ENCODE measurements at regions not wholly inside any gene's neighbourhood (a gene's known extent, or its start where the extent isn't known, plus 50 kb on each side); places are given as distances from the start of the nearest gene placed in this dataset.

DNA sequence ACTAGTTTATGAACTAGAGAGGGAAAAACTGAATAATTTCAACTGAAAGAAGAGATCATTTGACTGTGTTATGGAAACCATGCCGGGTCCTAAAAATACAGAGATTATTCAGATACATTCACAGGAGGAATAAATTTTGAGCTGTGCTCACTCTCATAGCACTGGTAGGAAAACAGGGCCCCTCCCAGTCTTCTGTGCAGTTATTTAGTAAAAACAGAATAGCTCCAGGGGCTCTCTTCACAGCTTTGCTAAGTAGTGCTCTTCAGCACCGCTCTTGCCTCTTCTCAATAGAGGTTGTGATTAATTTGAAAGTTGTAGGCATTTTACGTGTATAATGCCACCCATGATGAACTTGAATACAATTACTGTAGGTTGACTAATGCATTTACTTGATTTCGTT is 435.9 kb upstream of the PDE3A start:
- DNase-seq (ENCODE audit: low spot score in 2 of 2), result no peak
- Histone ChIP-seq H3K4me3 (no peak overlapping the region), H3K36me3 (no peaks in the 10 kb centered on the region), H3K4me1 (no peaks in the 10 kb centered on the region), H3K9me3 (no peaks in the 10 kb centered on the region), H3K27ac (no peak overlapping the region), H3K27me3 (no peaks in the 10 kb centered on the region)
- 71% methylated on average over 4 of the region's 4 CpGs for WGBS
- TF ChIP-seq, protein P1, sequence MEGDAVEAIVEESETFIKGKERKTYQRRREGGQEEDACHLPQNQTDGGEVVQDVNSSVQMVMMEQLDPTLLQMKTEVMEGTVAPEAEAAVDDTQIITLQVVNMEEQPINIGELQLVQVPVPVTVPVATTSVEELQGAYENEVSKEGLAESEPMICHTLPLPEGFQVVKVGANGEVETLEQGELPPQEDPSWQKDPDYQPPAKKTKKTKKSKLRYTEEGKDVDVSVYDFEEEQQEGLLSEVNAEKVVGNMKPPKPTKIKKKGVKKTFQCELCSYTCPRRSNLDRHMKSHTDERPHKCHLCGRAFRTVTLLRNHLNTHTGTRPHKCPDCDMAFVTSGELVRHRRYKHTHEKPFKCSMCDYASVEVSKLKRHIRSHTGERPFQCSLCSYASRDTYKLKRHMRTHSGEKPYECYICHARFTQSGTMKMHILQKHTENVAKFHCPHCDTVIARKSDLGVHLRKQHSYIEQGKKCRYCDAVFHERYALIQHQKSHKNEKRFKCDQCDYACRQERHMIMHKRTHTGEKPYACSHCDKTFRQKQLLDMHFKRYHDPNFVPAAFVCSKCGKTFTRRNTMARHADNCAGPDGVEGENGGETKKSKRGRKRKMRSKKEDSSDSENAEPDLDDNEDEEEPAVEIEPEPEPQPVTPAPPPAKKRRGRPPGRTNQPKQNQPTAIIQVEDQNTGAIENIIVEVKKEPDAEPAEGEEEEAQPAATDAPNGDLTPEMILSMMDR (IDR thresholded peaks at IDR 0.05), result no peak
- TF ChIP-seq EP300 (IDR thresholded peaks at IDR 0.05) (no peak), POLR2A (IDR thresholded peaks at IDR 0.05) (no peak), POLR2AphosphoS5 (IDR thresholded peaks at IDR 0.05) (no peak)

DNA sequence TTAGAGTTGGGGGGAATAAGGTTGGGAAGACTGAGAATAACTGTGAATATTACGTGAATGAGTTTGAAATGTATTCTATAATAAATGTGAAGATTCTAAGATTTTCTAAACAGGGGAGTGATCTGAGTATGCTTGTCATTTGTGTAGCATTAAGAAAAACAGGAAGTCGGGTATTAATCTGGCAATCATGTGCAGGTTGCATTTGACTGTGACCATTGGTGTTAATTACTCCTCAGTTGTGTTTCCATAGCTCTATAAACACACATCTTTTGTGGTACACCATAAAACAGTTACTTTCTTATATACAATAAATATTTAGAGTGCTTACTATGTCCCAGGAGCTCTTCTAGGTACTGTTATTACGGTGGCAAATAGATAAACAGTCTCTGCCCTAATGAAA is 434.4 kb upstream of the PDE3A start:
- Histone ChIP-seq H3K9me3 (no peaks in the 10 kb centered on the region), H3K4me1 (no peaks in the 10 kb centered on the region), H3K27ac (no peak overlapping the region), H3K36me3 (no peaks in the 10 kb centered on the region), H3K4me3 (no peak overlapping the region), H3K27me3 (no peaks in the 10 kb centered on the region)
- WGBS, result 93% methylated on average over 3 of the region's 3 CpGs
- DNase-seq (ENCODE audit: low spot score in 2 of 2), result no peak
- TF ChIP-seq, protein P1 (IDR thresholded peaks at IDR 0.05), result no peak
- TF ChIP-seq POLR2A (IDR thresholded peaks at IDR 0.05) (no peak), EP300 (IDR thresholded peaks at IDR 0.05) (no peak), POLR2AphosphoS5 (IDR thresholded peaks at IDR 0.05) (no peak)

DNA sequence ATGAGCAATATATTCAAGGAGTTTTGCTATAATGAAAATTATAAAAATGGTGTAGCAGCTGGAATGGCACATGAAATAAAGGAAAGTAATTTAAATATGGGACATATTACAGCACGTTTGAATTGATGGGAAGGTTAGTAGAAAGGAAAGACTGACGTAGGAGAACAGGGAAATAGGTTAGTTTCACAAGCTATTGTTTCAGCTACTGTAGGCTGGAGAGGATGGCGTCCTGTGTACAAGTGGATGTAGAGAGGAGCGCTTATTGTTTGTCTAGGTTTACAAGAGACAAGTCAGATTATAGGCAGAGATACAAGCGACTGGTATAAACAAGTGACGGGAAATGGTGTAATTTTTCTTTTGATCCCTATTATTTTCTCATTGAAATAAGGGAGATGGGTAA is 431.2 kb upstream of the PDE3A start:
- no peaks in the 10 kb centered on the region for H3K4me1 ChIP-seq
- H3K36me3 ChIP-seq, result no peaks in the 10 kb centered on the region
- TF ChIP-seq, protein P1 (IDR thresholded peaks at IDR 0.05), result no peak
- TF ChIP-seq EP300 (IDR thresholded peaks at IDR 0.05) (no peak), POLR2A (IDR thresholded peaks at IDR 0.05) (no peak), POLR2AphosphoS5 (IDR thresholded peaks at IDR 0.05) (no peak)
- no peaks in the 10 kb centered on the region for H3K9me3 ChIP-seq
- WGBS, result 82% methylated on average over 6 of the region's 6 CpGs
- H3K27ac ChIP-seq, result no peak overlapping the region
- DNase-seq (ENCODE audit: low spot score in 2 of 2), result no peak
- no peak overlapping the region for H3K4me3 ChIP-seq
- no peaks in the 10 kb centered on the region for H3K27me3 ChIP-seq

DNA sequence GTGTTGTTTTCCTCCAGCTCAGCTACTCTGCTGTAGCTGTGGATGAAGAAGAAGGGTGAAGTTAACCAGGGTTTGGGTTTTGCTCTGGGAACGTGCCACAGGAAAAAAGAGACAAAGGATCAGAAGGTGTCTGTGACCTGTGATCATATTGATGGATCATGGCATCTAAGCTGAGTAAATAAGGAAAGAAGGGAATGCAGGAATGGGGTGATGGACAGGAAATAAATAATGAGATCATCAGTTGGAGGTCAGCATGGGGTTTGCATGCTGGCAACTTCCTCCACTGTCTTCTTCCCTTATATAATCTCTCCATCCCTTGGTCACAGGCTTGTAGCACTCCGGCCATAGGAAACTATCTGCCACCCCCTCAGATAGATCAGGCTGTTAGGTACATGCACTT is 430.3 kb upstream of the PDE3A start:
- Histone ChIP-seq H3K27me3 (no peaks in the 10 kb centered on the region), H3K4me1 (no peaks in the 10 kb centered on the region), H3K9me3 (no peaks in the 10 kb centered on the region), H3K4me3 (no peak overlapping the region), H3K36me3 (no peaks in the 10 kb centered on the region), H3K27ac (no peak overlapping the region)
- DNase-seq (ENCODE audit: low spot score in 2 of 2), result no peak
- 88% methylated on average over 2 of the region's 2 CpGs for WGBS
- TF ChIP-seq, protein P1 (IDR thresholded peaks at IDR 0.05), result no peak
- no peak for TF ChIP-seq EP300 (IDR thresholded peaks at IDR 0.05)
- TF ChIP-seq POLR2AphosphoS5 (IDR thresholded peaks at IDR 0.05), result no peak
- TF ChIP-seq POLR2A (IDR thresholded peaks at IDR 0.05), result no peak

DNA sequence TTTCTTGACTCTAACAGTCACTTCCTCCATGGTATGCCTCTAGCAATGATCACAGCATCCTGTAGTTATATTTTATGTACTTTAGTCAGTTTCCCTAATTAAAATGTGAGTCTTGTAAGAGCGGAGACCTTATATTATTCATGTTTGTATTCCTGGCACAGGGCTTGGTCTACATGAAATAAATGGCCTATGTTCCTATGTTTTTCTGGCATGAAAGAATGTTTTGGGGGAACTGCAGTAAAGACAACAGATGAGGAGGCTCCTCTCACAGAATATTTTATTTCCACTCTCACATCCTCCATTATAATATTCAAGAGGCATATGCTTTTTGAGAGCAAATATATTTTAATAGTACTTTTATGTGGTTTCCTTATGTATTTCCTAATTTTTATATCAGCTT is 429.8 kb upstream of the PDE3A start:
- H3K4me3 ChIP-seq, result no peak overlapping the region
- no peaks in the 10 kb centered on the region for H3K4me1 ChIP-seq
- H3K9me3 ChIP-seq, result no peaks in the 10 kb centered on the region
- no peaks in the 10 kb centered on the region for H3K27me3 ChIP-seq
- no peak overlapping the region for H3K27ac ChIP-seq
- DNase-seq (ENCODE audit: low spot score in 2 of 2), result no peak
- H3K36me3 ChIP-seq, result no peaks in the 10 kb centered on the region
- WGBS, result 75% methylated on average over 1 of the region's 1 CpG
- TF ChIP-seq, protein P1 (IDR thresholded peaks at IDR 0.05), result no peak
- TF ChIP-seq EP300 (IDR thresholded peaks at IDR 0.05) (no peak), POLR2AphosphoS5 (IDR thresholded peaks at IDR 0.05) (no peak), POLR2A (IDR thresholded peaks at IDR 0.05) (no peak)

Data from suprapubic skin (tissue), 4 donors.